ENCODE measurements at regions not wholly inside any gene's neighbourhood (a gene's known extent, or its start where the extent isn't known, plus 50 kb on each side); places are given as distances from the start of the nearest gene placed in this dataset.
"Not testable (repeated sequence)": the region's sequence is repeated elsewhere in the genome, so short reads cannot be mapped to it uniquely, and the experiment has no call there.

- Histone ChIP-seq H3K27me3 (replicated peaks; ENCODE audit: control insufficient read depth, insufficient read depth, low read length) (no peaks in the 10 kb centered on the region; the same call in 1 of the 2 replicates), H3K36me3 (ENCODE audit: control insufficient read depth, insufficient read depth, low read length) (no peaks in the 10 kb centered on the region), H3K4me3 (replicated peaks; ENCODE audit: low read depth, low read length) (no peak overlapping the region)
- TF ChIP-seq CTCF (IDR thresholded peaks at IDR 0.05; ENCODE audit: insufficient read depth, low read length, poor library complexity, severe bottlenecking): no peak
- DNase-seq (ENCODE audit: extremely low read depth, insufficient read length): no peak
These were observed 65.3 kb downstream of the FASLG start for GRCh38 chr1:172724232-172724631.

GRCh38 chr1:172724765-172725613 is 66.1 kb downstream of the FASLG start:
- Histone ChIP-seq H3K4me3 (replicated peaks; ENCODE audit: low read depth, low read length) (no peak overlapping the region), H3K36me3 (ENCODE audit: control insufficient read depth, insufficient read depth, low read length) (no peaks in the 10 kb centered on the region), H3K27me3 (replicated peaks; ENCODE audit: control insufficient read depth, insufficient read depth, low read length) (no peaks in the 10 kb centered on the region; the same call in 1 of the 2 replicates)
- peak; percentile 62 for DNase-seq (ENCODE audit: extremely low read depth, insufficient read length)
- no peak for TF ChIP-seq CTCF (IDR thresholded peaks at IDR 0.05; ENCODE audit: insufficient read depth, low read length, poor library complexity, severe bottlenecking)

GRCh38 chr1:172726740-172727139 is 67.8 kb downstream of the FASLG start:
- Histone ChIP-seq H3K4me3 (replicated peaks; ENCODE audit: low read depth, low read length) (no peak overlapping the region), H3K27me3 (replicated peaks; ENCODE audit: control insufficient read depth, insufficient read depth, low read length) (no peaks in the 10 kb centered on the region), H3K36me3 (ENCODE audit: control insufficient read depth, insufficient read depth, low read length) (no peaks in the 10 kb centered on the region)
- DNase-seq (ENCODE audit: extremely low read depth, insufficient read length): no peak
- no peak for TF ChIP-seq CTCF (IDR thresholded peaks at IDR 0.05; ENCODE audit: insufficient read depth, low read length, poor library complexity, severe bottlenecking)

GRCh38 chr1:172727275-172727857 is 68.5 kb downstream of the FASLG start:
- no peak overlapping the region for H3K4me3 ChIP-seq (replicated peaks; ENCODE audit: low read depth, low read length)
- DNase-seq (ENCODE audit: extremely low read depth, insufficient read length): no peak
- no peaks in the 10 kb centered on the region for H3K36me3 ChIP-seq (ENCODE audit: control insufficient read depth, insufficient read depth, low read length)
- no peaks in the 10 kb centered on the region for H3K27me3 ChIP-seq (replicated peaks; ENCODE audit: control insufficient read depth, insufficient read depth, low read length)
- no peak for TF ChIP-seq CTCF (IDR thresholded peaks at IDR 0.05; ENCODE audit: insufficient read depth, low read length, poor library complexity, severe bottlenecking)

- Histone ChIP-seq H3K4me3 (replicated peaks; ENCODE audit: low read depth, low read length) (no peak overlapping the region), H3K36me3 (ENCODE audit: control insufficient read depth, insufficient read depth, low read length) (no peaks in the 10 kb centered on the region), H3K27me3 (replicated peaks; ENCODE audit: control insufficient read depth, insufficient read depth, low read length) (no peaks in the 10 kb centered on the region)
- no peak for DNase-seq (ENCODE audit: extremely low read depth, insufficient read length)
- TF ChIP-seq CTCF (IDR thresholded peaks at IDR 0.05; ENCODE audit: insufficient read depth, low read length, poor library complexity, severe bottlenecking): peak; percentile 83
These were observed 69.2 kb downstream of the FASLG start for GRCh38 chr1:172727956-172728603.

GRCh38 chr1:172728705-172729104 is 69.8 kb downstream of the FASLG start:
- H3K36me3 ChIP-seq (ENCODE audit: control insufficient read depth, insufficient read depth, low read length); DNase-seq (ENCODE audit: extremely low read depth, insufficient read length); H3K27me3 ChIP-seq (replicated peaks; ENCODE audit: control insufficient read depth, insufficient read depth, low read length); H3K4me3 ChIP-seq (replicated peaks; ENCODE audit: low read depth, low read length): not testable (repeated sequence)
